Smooth muscle cell (in vitro differentiated cells): ENCODE measurements at regions not wholly inside any gene's neighbourhood (a gene's known extent, or its start where the extent isn't known, plus 50 kb on each side); places are given as distances from the start of the nearest gene placed in this dataset.

Experiments
- DNase-seq: peaks from one replicate; lab custom pipeline; 2025; ENCODE audit not compliant: unreplicated experiment; lab: John Stamatoyannopoulos, UW
- H2AFZ ChIP-seq: fragments of 200-600 bp; sonication (generic); 2 replicates; pipeline ENCODE4 v1.6.0; 2016; ENCODE audit warnings: antibody characterized with exemption, low read depth, mild to moderate bottlenecking
- H3F3A ChIP-seq: fragments of 200-600 bp; sonication (generic); 2 replicates; pipeline ENCODE4 v1.6.0; 2017; ENCODE audit warnings: antibody characterized with exemption, low read depth
- H3K27ac ChIP-seq: fragments of 200-600 bp; sonication (generic); 2 replicates; pipeline ENCODE4 v1.5.1; 2016; ENCODE audit warnings: low read depth, mild to moderate bottlenecking
- H3K27me3 ChIP-seq: fragments of 200-600 bp; sonication (generic); 2 replicates; pipeline ENCODE4 v1.6.1; 2016; ENCODE audit warnings: low read depth, mild to moderate bottlenecking
- H3K36me3 ChIP-seq: fragments of 200-600 bp; sonication (generic); 2 replicates; pipeline ENCODE4 v1.5.1; 2016; ENCODE audit warnings: low read depth
- H3K4me1 ChIP-seq: fragments of 200-600 bp; sonication (generic); 2 replicates; pipeline ENCODE4 v1.5.1; 2016; ENCODE audit warnings: low read depth
- H3K4me2 ChIP-seq: fragments of 200-600 bp; sonication (generic); 2 replicates; pipeline ENCODE4 v1.6.0; 2016; ENCODE audit warnings: mild to moderate bottlenecking
- H3K4me3 ChIP-seq: fragments of 200-600 bp; sonication (generic); 2 replicates; pipeline ENCODE4 v1.5.1; 2016; ENCODE audit warnings: mild to moderate bottlenecking
- H3K79me2 ChIP-seq: fragments of 200-600 bp; sonication (generic); 2 replicates; pipeline ENCODE4 v1.6.0; 2016; ENCODE audit warnings: low read depth, mild to moderate bottlenecking
- H3K9ac ChIP-seq: fragments of 200-600 bp; sonication (generic); 2 replicates; pipeline ENCODE4 v1.6.0; 2016; ENCODE audit warnings: low read depth
- H3K9me3 ChIP-seq: fragments of 200-600 bp; sonication (generic); replicated peaks from 2 replicates; pipeline ENCODE4 v1.5.1; 2016; ENCODE audit warnings: low read depth
- H4K20me1 ChIP-seq: fragments of 200-600 bp; sonication (generic); 2 replicates; pipeline ENCODE4 v1.6.0; 2016; ENCODE audit warnings: low read depth
- CTCF ChIP-seq: fragments of 200-600 bp; sonication (generic); IDR thresholded peaks from 2 replicates; pipeline ENCODE4 v1.5.1; 2017; ENCODE audit warnings: borderline replicate concordance, mild to moderate bottlenecking, antibody characterized with exemption; ENCODE audit not compliant: insufficient read depth, poor library complexity, severe bottlenecking
- WGBS: methylation state at CpG from one replicate; pipeline ENCODE4 v1.1.7; 2016; ENCODE audit warnings: low lambda C conversion rate; 5-methylcytosine and 5-hydroxymethylcytosine counted together

GRCh38 chr5:175236176-175236575, 207.8 kb downstream of the DRD1 start:
- Histone ChIP-seq H3K4me2 (no peak overlapping the region), H2AFZ (no peak overlapping the region), H3F3A (peaks cover 3% of the 10 kb centered on the region), H3K9me3 (no peaks in the 10 kb centered on the region), H3K27ac (peak overlapping the region; percentile 53), H3K4me1 (no peaks in the 10 kb centered on the region), H3K4me3 (no peak overlapping the region), H3K36me3 (no peaks in the 10 kb centered on the region), H3K9ac (no peak overlapping the region), H4K20me1 (no peaks in the 10 kb centered on the region), H3K27me3 (no peaks in the 10 kb centered on the region), H3K79me2 (no peaks in the 10 kb centered on the region)
- DNase-seq: no peak
- TF ChIP-seq CTCF: no peak
- 88% methylated on average over 6 of the region's 6 CpGs for WGBS

GRCh38 chr5:175235251-175235960, 208.6 kb downstream of the DRD1 start:
- Histone ChIP-seq H3K27me3 (no peaks in the 10 kb centered on the region), H3K79me2 (no peaks in the 10 kb centered on the region), H3K27ac (peak overlapping the region; percentile 53), H3K4me2 (peak overlapping the region; percentile 40), H2AFZ (no peak overlapping the region), H3K36me3 (no peaks in the 10 kb centered on the region), H3K9me3 (no peaks in the 10 kb centered on the region), H4K20me1 (no peaks in the 10 kb centered on the region), H3K4me1 (no peaks in the 10 kb centered on the region), H3K9ac (no peak overlapping the region), H3K4me3 (no peak overlapping the region), H3F3A (peaks cover 3% of the 10 kb centered on the region)
- no peak for TF ChIP-seq CTCF
- WGBS: 34% methylated on average over 9 of the region's 9 CpGs
- DNase-seq: no peak

- no peaks in the 10 kb centered on the region for H3K9me3 ChIP-seq
- no peak overlapping the region for H3K4me2 ChIP-seq
- H3K36me3 ChIP-seq: no peaks in the 10 kb centered on the region
- no peak overlapping the region for H3K27ac ChIP-seq
- no peaks in the 10 kb centered on the region for H3K79me2 ChIP-seq
- no peaks in the 10 kb centered on the region for H3K4me1 ChIP-seq
- no peaks in the 10 kb centered on the region for H3K27me3 ChIP-seq
- 58% methylated on average over 7 of the region's 7 CpGs for WGBS
- no peak for DNase-seq
- no peak for TF ChIP-seq CTCF
- H2AFZ ChIP-seq: no peak overlapping the region
- no peaks in the 10 kb centered on the region for H3F3A ChIP-seq
- no peak overlapping the region for H3K9ac ChIP-seq
- H4K20me1 ChIP-seq: no peaks in the 10 kb centered on the region
- no peak overlapping the region for H3K4me3 ChIP-seq
Observed at GRCh38 chr5:175230299-175230698, 213.7 kb downstream of the DRD1 start.

GRCh38 chr5:175226506-175226905, 217.5 kb downstream of the DRD1 start:
- H3K9me3 ChIP-seq: no peaks in the 10 kb centered on the region
- no peaks in the 10 kb centered on the region for H3K79me2 ChIP-seq
- WGBS: 95% methylated on average over 1 of the region's 1 CpG
- H3K36me3 ChIP-seq: no peaks in the 10 kb centered on the region
- no peaks in the 10 kb centered on the region for H3K27me3 ChIP-seq
- no peak overlapping the region for H3K9ac ChIP-seq
- peaks cover 3% of the 10 kb centered on the region for H3K4me1 ChIP-seq
- no peak overlapping the region for H3K27ac ChIP-seq
- no peak for DNase-seq
- no peak for TF ChIP-seq CTCF
- no peak overlapping the region for H3K4me3 ChIP-seq
- no peak overlapping the region for H2AFZ ChIP-seq
- H4K20me1 ChIP-seq: no peaks in the 10 kb centered on the region
- no peaks in the 10 kb centered on the region for H3F3A ChIP-seq
- H3K4me2 ChIP-seq: no peak overlapping the region
